SU-DHL-6 (cell line): ENCODE measurements at regions not wholly inside any gene's neighbourhood (a gene's known extent, or its start where the extent isn't known, plus 50 kb on each side); places are given as distances from the start of the nearest gene placed in this dataset.

ENCODE experiments used
- CTCF ChIP-seq: fragments of 200-600 bp; sonication (generic); IDR thresholded peaks from one replicate; pipeline ENCODE4 v1.5.1; 2017; ENCODE audit warnings: antibody characterized with exemption, mild to moderate bottlenecking, low read length, moderate library complexity; ENCODE audit not compliant: insufficient read depth, poor library complexity, severe bottlenecking
- EZH2phosphoT487 ChIP-seq: fragments of 200-600 bp; sonication (generic), shearing (Covaris generic); conservative IDR thresholded peaks from 2 replicates; pipeline ENCODE4 v1.6.1; 2018; ENCODE audit warnings: mild to moderate bottlenecking, antibody characterized with exemption, low read length, moderate library complexity, mixed read lengths

GRCh38 chr9:87266697-87267096, 231.0 kb upstream of the DAPK1 start:
- TF ChIP-seq CTCF, result no peak
- TF ChIP-seq EZH2phosphoT487, result no peak
